Fibroblast of mammary gland (primary cell): ENCODE measurements at regions not wholly inside any gene's neighbourhood (a gene's known extent, or its start where the extent isn't known, plus 50 kb on each side); places are given as distances from the start of the nearest gene placed in this dataset.

ENCODE experiments used
- DNase-seq: peaks from one replicate; pipeline ENCODE4 v3.0.0-alpha.2; 2010; ENCODE audit warnings: low read depth
- H3K4me3 ChIP-seq: 2 replicates; pipeline ENCODE4 v1.5.1; 2011; ENCODE audit warnings: low read depth, mild to moderate bottlenecking, low read length, moderate library complexity; ENCODE audit not compliant: control insufficient read depth
- CTCF ChIP-seq: conservative IDR thresholded peaks from 2 replicates; pipeline ENCODE4 v1.5.1; 2011; ENCODE audit warnings: low read depth, low read length, inconsistent platforms; ENCODE audit not compliant: control insufficient read depth, insufficient read depth

- no peak for DNase-seq
- TF ChIP-seq CTCF: no peak
- no peak overlapping the region for H3K4me3 ChIP-seq
These were observed 98.9 kb downstream of the NR1D2 start for GRCh38 chr3:24043985-24044384.

- no peak overlapping the region for H3K4me3 ChIP-seq
- TF ChIP-seq CTCF: no peak
- DNase-seq: no peak
These were observed 101.1 kb downstream of the NR1D2 start for GRCh38 chr3:24046214-24046613.

- H3K4me3 ChIP-seq: no peak overlapping the region
- no peak for TF ChIP-seq CTCF
- no peak for DNase-seq
These were observed 102.4 kb downstream of the NR1D2 start for GRCh38 chr3:24047513-24047912.

- DNase-seq: peak; percentile 74
- no peak overlapping the region for H3K4me3 ChIP-seq
- TF ChIP-seq CTCF: no peak
These were observed 103.8 kb downstream of the NR1D2 start for GRCh38 chr3:24048843-24049242.

GRCh38 chr3:24052446-24052845 is 107.4 kb downstream of the NR1D2 start:
- H3K4me3 ChIP-seq: no peak overlapping the region
- TF ChIP-seq CTCF: no peak
- no peak for DNase-seq

- no peak overlapping the region for H3K4me3 ChIP-seq
- no peak for TF ChIP-seq CTCF
- no peak for DNase-seq
These were observed 114.0 kb downstream of the NR1D2 start for GRCh38 chr3:24058940-24059705.
